NCI-H2107 treated with DMSO at 0.1 percent for 48 hours (cell line): ENCODE measurements at regions not wholly inside any gene's neighbourhood (a gene's known extent, or its start where the extent isn't known, plus 50 kb on each side); places are given as distances from the start of the nearest gene placed in this dataset.
A peak's percentile ranks its signal among the peaks of the same experiment; 100 is the strongest.

Experiments
- DNase-seq: peaks from one replicate; lab custom pipeline; 2025; ENCODE audit not compliant: unreplicated experiment; lab: John Stamatoyannopoulos, UW

DNA sequence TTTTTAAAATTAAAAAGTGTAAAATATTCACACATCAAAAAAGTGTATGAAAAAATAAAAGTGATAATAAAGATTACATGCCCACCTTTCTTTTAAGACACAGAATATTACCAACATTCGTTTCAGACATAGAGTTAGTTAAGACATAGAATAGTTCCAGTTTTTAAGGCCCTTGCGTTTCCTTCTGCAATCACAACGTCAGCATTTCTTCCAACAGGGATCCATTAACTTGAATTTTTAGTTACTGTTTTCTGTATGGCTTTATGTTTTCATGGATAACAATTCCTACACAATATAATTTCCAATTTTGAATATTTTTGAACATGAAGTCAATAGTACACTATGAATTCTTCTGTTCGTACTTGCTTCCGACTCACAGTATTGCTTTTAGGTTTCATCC is 170.8 kb upstream of the C11orf87 start:
- no peak for DNase-seq

DNA sequence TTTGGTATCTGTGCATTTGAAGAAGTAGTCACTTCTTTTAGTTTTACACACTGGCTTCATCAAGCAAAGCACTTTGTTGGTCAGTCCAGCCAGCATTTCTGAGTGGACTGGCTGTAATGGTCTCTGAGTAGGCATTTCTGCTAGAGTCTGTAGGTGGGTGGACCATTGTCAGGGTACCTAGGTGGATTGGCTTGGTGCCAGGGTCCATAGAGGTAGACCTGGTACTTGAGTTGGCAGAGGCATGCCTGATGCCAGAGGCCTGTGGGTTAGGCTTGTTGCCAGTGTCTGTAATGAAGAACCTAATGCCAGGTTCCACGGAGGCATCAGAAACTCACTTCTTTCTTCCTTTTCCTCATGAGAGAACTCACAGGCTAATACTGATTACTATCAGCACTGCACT is 157.9 kb upstream of the C11orf87 start:
- no peak for DNase-seq

DNA sequence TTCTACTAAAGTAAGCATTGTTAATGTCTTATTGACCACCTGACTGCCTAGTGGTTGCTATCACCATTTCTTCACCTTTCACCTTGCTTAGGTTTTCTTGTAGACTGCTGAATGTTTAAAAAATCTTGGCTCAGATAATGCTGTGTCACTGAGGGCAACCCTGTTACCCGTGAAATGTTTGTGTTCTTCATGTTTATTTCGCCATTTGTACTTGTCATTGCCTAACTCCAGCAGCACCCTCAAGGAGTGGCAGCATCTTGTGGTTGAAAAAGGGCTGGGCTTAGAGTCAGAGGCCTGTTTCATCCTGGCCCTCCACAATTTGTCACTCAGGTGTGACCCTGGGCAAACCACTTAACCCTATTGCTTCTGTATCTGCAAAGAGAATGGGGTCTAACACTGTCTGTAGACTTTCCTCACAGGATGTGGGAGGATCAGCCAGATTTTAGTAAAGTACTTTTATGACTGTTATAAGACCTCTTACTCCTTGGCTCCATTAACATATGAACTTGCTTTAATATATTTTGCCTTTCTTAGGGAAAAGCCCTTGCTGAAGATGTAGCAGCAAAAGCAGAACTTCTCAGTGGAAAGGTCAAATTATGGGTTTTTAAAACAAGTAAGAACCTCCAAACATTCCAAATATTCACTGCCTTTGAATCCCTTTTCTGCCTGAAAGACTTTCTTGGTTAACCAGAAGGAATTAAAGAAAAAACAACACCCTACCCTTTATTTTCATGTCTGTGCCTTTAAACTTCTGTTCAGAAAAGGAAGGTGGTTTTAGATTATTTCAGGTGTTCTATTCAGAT is 154.5 kb upstream of the C11orf87 start:
- no peak for DNase-seq

DNA sequence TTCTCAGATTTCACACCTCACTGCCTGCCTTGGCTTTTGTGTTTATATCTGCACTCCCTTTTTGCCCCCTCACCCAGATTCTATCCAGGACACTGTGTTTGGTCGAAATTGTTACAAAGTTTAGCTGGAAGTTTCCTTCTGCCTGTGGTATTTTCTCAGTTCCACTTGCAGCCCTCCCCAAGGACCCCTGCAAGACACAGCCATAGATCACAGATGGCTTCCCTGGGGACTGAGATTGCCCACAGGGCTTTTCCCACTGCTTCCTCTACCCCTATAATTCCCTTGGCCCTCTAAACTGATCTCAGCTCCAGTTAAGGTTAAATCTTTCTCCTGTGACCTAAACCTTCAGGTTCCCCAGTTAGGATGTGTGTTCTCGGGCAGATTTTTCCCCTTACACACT is 146.1 kb upstream of the C11orf87 start:
- DNase-seq: no peak

DNA sequence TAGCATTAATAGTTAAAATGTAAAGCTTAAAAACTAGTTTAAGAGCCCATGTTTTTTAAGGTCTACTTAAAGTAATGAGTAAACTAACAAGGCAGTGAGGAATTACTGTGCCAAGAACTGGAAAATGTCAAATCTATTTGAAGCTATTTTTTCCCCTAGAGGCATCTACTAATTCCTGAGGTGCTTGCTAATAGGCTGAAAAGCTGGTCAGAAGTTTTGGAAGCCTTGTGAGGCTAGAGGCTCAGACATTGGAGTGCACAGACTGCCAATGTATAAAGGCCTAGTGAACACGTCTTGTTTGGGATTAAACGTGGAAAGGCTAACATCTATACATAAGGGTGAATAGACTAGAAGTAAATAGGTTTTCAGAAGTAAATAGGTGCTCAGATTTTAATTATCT is 136.5 kb upstream of the C11orf87 start:
- no peak for DNase-seq

DNA sequence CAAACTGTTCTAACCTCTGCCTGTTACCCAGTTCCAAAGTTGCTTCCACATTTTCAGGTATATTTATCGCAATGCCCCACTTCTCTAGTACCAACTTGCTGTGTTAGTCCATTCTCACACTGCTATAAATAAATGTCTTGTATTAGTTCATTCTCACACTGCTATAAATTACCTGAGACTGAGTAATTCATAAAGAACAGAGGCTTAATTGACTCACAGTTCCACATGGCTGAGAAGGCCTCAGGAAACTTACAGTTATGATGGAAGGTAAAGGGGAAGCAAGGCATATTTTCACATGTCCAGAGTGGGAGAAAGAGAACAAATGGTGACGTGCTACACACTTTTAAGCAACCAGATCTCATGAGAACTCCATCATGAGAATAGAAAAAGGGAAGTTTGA is 130.4 kb upstream of the C11orf87 start:
- no peak for DNase-seq

DNA sequence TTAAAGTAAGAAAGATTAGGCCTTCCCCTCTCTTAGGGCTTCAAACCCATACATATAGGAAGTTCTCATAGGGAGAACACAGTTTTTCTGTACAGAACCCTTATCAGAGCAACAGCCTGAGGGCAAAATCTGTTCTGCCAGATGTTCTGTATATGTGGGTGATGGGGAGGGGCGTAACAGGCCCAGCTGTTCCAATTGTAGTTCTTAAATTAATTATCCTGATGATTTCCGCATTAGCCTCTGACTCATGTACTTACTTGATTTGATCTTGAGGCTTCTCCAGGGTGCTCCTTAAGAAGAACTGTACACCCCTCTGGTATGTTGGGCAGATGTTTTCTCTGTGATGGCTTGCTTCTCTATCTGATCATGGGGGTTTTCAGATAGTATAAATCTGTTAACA is 123.1 kb upstream of the C11orf87 start:
- DNase-seq: no peak

DNA sequence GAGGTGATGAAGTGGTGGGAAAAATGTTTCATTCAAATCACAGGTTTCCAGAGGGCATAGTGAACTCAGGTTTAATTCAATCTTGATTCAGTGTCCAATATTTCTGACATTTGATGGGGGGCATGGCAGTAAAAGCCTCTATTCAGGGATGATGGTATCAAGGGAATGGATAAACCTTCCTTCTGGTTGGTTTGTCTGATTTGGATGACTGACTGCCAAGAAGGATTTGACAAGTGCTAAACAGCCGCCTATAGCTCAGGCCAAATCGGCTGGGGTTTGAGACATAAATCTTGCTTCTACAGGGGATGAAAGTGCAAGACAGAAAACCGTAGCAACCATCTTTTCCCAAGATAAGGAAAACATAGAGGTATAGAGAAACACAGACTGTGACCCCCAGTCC is 121.8 kb upstream of the C11orf87 start:
- no peak for DNase-seq

DNA sequence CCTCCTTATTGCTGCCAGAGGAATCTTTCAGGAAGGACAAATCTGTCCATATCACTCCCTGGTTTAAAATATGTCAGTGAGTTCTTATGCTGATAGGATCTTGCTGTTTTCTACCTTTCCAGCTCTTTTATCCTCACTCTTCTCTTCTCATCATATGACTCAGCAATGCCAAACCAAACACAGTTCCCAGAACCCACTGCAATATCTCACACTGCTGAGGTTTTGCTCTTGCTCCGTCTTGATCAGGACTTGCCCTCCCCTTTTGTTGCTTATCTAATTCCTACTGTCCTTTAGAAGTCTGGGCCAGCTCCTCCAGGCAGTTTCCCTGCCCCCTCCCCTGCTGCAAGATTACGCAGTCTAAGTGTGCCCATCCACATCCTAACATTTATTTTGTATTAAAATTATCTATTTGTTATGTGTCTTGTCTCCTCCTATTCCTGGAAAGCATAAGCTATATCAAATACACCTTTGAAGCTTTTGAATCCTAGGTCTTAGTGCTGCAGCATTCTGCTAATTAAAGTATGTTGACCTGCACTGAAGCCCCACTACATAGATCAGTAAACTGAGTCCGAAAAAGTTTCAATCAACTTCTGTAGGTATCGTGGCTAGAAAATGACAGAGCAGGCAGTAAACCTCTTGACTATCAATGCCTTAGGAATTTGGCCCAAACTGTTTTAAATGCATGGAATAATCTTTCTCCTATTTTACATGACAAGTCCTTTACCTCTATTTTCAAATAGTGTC is 119.2 kb upstream of the C11orf87 start:
- DNase-seq: no peak

DNA sequence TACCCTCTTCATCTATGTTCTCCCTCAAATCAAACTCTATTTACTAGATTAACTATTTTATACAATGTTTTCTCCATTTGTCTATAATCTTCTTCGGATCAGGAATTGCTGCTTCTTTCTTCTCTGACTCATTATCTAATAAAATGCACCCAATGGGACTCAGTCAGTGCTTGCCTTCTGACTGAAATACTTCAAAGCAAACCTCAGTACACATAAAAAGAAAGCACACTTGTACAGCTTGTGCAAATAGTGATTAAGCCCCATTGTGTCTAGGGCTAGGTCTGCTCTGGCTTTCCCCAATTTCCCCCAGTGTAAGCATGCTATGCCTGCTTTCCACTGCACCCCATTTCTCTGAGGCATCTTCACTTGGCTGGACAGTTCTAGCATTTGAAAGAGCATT is 118.6 kb upstream of the C11orf87 start:
- no peak for DNase-seq

DNA sequence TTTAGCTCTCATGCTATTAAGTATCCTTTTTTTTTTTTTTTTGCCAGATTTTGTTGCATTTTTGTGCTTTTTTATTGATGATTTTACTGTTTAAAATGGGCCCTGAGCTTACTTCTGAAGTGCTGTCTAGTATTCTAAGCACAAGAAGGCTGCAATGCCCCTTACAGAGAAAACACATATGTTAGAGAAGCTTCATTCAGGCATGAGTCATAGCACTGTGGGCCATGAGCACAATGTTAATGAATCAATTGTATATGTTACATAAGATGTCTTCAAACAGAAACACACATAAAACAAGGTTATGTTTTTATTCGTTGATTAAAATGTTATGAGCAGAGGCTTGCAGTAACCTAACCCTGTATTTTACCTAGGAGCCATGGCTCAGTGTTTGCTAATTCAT is 117.8 kb upstream of the C11orf87 start:
- no peak for DNase-seq

DNA sequence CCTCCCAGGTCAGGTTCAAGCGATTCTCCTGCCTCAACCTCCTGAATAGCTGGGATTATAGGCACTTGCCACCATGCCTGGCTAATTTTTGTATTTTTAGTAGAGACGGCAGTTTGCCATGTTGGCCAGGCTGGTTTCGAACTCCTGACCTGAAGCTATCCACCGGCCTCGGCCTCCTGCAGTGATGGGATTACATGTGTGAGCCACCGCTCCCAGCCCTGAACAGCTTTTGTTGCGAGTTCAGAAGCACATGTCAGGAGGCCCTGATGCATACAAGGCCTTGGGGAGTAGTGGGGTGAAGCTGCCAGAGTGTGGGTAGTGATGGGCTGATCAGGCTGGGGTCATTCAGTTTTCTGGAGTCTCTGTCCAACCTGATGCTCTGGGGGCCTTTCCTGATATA is 117.0 kb upstream of the C11orf87 start:
- DNase-seq: no peak

DNA sequence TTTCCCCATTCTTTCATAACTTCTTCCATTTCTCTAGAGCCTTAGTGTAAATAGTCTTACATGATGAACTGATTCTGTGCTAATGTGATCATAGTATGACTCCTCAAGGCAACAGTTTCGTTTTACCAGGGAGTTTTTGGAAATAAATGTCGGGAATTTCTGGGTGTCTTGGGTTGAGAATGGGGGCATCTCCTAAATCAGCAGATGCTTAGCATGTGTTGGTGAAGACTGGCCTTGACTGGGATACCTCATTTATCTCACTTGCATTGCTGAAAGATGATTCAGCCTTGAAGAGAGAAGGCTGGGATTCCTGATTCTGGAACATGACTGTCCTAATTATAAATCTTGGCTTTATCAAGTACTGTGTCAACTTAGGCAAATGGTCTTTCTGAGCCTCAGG is 115.7 kb upstream of the C11orf87 start:
- no peak for DNase-seq

DNA sequence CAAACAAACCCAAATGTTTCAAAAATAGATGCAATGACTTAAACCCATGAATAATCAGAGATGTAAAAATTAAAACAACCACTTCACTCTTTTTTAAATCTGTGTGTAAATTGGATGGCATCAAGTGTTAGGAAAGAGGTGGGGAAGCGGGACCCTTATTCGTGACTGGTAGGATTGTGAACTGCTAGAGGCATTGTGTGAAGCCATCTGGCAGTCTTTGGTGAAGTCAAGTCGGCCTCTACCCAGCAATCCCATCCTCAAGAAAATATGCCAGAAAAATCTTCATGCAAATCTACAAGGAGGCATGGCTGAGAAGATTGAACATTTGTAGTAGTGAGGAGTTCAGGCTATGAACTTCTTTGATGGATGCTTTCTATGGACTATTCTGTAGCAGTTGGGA is 114.6 kb upstream of the C11orf87 start:
- no peak for DNase-seq

DNA sequence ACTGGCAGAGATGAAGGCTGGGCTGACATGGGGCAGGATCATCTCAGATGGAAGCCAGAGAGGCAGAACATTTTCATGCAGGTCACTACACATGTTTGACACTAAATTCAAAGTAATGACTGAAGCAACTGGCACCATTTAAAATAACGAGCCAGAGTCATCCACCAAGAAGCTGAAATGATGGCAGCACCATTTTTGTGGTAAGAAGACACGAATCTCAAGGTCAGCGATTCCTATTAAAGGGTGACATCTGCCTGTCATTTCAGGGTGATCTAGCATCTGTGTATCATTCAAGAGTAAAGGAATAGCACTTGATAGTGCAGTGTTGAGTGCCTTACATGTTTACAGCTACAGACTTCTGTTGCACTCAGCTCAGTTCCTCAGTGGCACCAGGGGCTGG is 113.4 kb upstream of the C11orf87 start:
- no peak for DNase-seq

DNA sequence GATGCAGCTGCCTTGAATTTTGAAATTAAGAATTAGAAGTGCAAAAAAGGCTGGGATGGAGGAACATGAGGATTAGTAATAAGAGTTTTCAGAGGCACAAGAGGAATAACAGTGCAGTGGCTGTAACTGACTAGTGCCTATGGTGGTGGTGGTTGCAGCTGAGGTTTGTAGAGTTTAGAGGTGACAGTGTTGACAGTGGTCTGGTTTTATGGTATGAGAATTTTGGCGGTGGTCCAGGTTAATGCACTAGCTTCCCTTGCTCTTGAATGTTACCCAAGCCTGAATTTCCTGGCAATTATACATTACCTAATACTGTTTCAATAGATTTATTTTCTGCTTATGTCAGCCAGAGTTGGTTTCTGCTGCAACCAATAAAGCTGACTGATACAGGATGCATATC is 112.8 kb upstream of the C11orf87 start:
- peak; percentile 71 for DNase-seq

DNA sequence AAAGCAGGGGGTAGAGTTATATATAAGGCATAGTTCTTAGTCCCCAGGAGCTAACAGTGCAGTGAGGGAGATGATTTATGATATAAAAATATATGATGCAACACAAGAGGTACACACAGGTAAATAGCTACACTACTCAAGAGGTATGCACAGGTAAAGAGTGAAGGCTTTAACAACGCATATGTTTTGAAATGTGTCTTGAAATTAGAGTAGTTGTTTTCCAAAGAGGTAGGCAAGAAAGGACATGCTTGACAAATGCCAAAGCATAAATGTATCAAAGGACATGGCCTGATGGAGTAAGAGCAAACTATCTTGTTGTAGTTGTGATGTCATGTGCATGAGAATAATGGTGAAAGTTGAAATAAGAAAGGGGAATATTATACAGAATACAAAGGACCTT is 104.3 kb upstream of the C11orf87 start:
- no peak for DNase-seq

DNA sequence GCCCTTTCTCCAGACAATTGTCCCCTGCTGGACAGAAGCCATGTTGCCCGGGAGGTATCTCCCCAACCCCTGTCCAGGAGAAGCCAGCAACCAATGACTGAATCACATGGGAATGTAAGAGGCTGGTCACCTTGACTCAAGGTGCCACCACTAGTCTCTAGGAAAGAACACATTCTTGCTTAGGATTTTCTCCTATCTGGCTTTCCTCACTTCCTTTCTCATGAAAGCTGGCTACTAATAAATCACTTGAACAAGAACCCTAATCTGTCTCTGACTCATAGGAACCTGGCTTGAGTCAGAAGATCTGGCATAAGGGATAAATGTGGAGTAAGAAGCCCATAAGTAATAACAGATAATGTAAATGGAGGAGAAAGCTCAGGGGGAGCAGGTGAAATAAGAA is 101.4 kb upstream of the C11orf87 start:
- DNase-seq: no peak

DNA sequence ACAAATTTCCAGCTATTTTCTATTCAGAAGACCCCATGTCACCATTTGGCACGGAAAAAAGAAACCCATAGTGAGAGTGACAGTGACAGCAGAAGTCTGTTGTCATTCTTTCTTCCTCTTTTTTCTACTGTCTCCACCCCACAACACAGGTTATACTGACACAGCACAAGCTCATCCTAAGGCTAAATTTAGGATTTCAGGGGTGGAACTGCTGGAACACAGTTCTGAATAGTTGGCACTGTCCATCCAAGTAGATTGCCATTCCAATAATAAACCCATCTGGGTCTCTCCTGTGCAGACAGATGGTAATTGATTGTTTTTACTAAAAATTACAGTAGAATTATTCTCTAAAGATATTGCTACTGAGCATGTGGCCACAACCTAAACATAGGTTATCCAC is 95.2 kb upstream of the C11orf87 start:
- DNase-seq: no peak

DNA sequence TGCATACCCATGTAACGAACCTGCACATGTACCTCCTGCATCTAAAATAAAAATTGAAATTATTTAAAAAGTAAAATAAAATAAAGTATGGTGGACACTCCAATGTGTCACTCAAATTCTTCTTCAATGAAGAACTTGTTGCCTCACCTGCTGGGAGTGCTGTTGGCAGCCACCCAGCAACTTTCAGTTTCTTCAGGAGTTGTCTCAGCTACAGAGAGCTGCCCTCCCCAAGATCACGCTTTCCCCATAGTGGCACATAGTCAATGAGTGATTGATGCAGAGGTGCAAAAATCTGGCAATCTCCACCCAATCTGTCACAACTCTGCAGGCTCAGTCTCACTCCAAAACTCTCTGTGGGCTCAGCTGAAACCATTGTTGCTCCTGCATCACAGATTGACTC is 92.3 kb upstream of the C11orf87 start:
- DNase-seq: no peak

DNA sequence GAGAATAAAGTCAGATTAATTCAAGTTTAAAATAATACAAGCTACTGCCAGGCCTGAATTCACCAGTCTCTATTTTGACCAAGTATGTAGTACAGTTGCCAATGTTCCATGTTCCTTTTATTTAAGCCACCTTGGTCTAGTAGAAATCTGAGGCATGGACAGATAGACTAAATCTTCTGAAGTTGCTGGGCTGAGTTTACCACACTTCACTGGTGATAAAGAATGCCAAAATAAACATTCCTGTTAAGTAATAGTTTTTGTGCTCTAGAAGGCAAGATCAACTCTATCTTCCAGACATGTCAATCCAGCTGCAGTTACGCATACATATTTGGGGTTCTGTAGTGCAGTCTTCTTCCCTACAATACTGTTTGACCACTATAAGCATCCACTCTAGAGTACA is 83.9 kb upstream of the C11orf87 start:
- DNase-seq: no peak

DNA sequence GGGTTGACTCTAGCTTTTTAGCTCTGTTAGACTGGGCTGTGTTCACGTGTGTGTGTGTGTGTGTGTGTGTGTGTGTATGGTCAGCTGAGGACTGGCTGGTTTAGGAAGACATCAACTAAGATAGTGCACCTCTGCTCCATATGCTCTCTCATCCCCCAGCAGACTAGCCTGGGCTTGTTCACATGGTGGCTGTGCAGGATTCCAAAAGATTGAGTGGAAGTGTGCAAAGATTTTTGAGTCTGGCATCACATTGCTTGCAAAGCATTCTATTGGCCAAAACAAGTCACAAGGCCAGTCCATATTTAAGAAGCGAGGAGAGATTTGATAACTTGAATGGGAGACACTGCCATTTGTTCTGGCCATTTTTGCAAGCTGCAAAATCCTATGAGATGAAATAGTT is 79.7 kb upstream of the C11orf87 start:
- no peak for DNase-seq

DNA sequence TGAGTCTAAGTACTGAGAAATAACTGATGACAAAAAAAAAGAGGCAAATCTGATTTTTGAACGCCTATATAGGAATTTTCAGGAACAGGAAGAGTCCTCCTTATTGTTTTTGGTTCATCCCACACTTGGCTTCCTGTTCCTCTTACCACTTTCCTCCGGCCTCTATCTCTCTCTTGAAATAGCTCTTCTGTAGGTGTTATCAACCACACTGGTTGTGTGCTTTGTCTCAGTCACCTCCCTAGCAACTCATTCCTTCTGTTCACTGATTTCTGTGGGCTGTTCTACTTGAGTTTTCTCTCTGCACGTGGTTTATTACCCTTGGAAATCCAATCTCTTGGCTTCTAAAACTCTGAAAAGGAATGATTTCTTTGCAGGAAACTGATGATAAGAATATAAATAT is 78.7 kb upstream of the C11orf87 start:
- no peak for DNase-seq
